ENCODE measurements at regions not wholly inside any gene's neighbourhood (a gene's known extent, or its start where the extent isn't known, plus 50 kb on each side); places are given as distances from the start of the nearest gene placed in this dataset.

- no peak for DNase-seq
Measured at GRCh38 chr6:92942549-92942948, 476.8 kb downstream of the EPHA7 start.

- DNase-seq = no peak
Measured at GRCh38 chr6:92934625-92935024, 484.7 kb downstream of the EPHA7 start.

GRCh38 chr6:92930171-92930570 is 489.2 kb downstream of the EPHA7 start:
- DNase-seq = no peak

GRCh38 chr6:92922216-92922806 is 497.0 kb downstream of the EPHA7 start:
- no peak for DNase-seq

- no peak for DNase-seq
Measured at GRCh38 chr6:92915466-92915865, 503.9 kb downstream of the EPHA7 start.

GRCh38 chr6:92911301-92911700 is 508.1 kb downstream of the EPHA7 start:
- no peak for DNase-seq

GRCh38 chr6:92910646-92911045 is 508.7 kb downstream of the EPHA7 start:
- DNase-seq = no peak

- DNase-seq = no peak
Measured at GRCh38 chr6:92906385-92906784, 513.0 kb downstream of the EPHA7 start.

GRCh38 chr6:92893741-92894140 is 525.6 kb downstream of the EPHA7 start:
- DNase-seq = no peak

- DNase-seq = no peak
Measured at GRCh38 chr6:92892626-92893170, 526.7 kb downstream of the EPHA7 start.

- DNase-seq = no peak
Measured at GRCh38 chr6:92888316-92888715, 531.0 kb downstream of the EPHA7 start.

GRCh38 chr6:92887871-92888270 is 531.5 kb downstream of the EPHA7 start:
- DNase-seq = no peak

- DNase-seq = no peak
Measured at GRCh38 chr6:92879526-92879925, 539.8 kb downstream of the EPHA7 start.

- DNase-seq = no peak
Measured at GRCh38 chr6:92864966-92865555, 554.3 kb downstream of the EPHA7 start.

- no peak for DNase-seq
Measured at GRCh38 chr6:92849636-92850035, 569.7 kb downstream of the EPHA7 start.

GRCh38 chr6:92848901-92849300 is 570.5 kb downstream of the EPHA7 start:
- DNase-seq = no peak

- DNase-seq = no peak
Measured at GRCh38 chr6:92848459-92848858, 570.9 kb downstream of the EPHA7 start.

- DNase-seq = no peak
Measured at GRCh38 chr6:92847988-92848387, 571.4 kb downstream of the EPHA7 start.

GRCh38 chr6:92840246-92840930 is 579.0 kb downstream of the EPHA7 start:
- DNase-seq = no peak

GRCh38 chr6:92828788-92829187 is 590.6 kb downstream of the EPHA7 start:
- DNase-seq = no peak

GRCh38 chr6:92827104-92827503 is 592.3 kb downstream of the EPHA7 start:
- no peak for DNase-seq

- DNase-seq = no peak
Measured at GRCh38 chr6:92826633-92827032, 592.7 kb downstream of the EPHA7 start.

- DNase-seq = no peak
Measured at GRCh38 chr6:92822222-92822621, 597.1 kb downstream of the EPHA7 start.

GRCh38 chr6:92820601-92821000 is 598.8 kb downstream of the EPHA7 start:
- DNase-seq = no peak
